GM12875 (cell line): ENCODE measurements at regions not wholly inside any gene's neighbourhood (a gene's known extent, or its start where the extent isn't known, plus 50 kb on each side); places are given as distances from the start of the nearest gene placed in this dataset.
A peak's percentile ranks its signal among the peaks of the same experiment; 100 is the strongest.

Source experiments
- H3K4me3 ChIP-seq: one replicate; pipeline ENCODE4 v1.5.1; 2011; ENCODE audit warnings: low read depth, low read length, control low read depth
- TF ChIP-seq, protein P1 (sequence below): IDR thresholded peaks from 2 replicates; pipeline ENCODE4 v1.5.1; 2011; ENCODE audit warnings: low read depth, mild to moderate bottlenecking, control low read depth, inconsistent platforms, low read length, moderate library complexity, borderline replicate concordance; ENCODE audit not compliant: insufficient read depth

DNA sequence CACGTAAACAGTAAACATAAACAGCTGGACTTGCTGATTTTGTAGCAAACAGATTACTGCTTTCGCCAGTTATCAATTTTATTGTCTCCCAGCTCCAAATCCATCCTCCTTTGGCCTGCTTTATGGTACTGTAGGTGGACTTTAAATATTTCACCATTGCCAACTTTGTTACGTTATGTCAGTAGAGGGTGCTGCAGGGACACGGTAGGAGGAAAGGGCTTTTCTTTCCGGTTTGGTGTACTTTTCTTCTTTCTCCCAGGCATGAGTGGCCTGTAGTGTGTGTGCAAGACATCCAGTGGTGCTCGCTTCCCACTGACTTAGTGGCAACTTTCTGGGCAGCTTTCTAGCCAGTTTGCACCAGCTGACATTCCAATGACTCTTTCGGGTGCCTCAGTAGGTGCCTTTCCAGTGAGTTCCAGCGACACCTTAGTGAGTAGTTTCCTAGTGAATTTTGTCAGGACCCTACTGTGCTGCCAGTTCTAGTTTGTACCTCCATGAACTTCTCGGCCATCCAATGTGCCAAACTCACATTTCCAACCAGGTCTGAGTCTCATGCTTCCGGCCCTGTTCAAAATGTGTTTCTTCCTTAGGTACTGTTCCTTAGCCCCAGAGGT lies 267.6 kb upstream of the TENM4 start:
- no peak overlapping the region for H3K4me3 ChIP-seq

DNA sequence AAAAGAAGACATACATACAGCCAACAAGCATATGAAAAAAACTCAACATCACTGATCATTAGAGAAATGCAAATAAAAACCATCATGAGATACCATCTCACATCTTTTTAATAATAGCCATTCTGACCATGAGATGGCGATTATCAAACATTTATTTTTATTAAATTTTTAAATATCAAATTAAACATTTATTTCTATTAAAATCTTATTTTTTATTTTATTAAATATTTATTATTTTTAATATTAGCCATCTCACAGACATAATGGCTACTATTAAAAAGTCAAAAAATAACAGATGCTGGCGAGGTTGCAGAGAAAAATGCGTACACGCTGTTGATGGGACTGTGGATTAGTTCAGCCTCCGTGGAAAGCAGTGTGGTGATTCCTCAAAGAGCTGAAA lies 264.8 kb upstream of the TENM4 start:
- TF ChIP-seq, protein P1, sequence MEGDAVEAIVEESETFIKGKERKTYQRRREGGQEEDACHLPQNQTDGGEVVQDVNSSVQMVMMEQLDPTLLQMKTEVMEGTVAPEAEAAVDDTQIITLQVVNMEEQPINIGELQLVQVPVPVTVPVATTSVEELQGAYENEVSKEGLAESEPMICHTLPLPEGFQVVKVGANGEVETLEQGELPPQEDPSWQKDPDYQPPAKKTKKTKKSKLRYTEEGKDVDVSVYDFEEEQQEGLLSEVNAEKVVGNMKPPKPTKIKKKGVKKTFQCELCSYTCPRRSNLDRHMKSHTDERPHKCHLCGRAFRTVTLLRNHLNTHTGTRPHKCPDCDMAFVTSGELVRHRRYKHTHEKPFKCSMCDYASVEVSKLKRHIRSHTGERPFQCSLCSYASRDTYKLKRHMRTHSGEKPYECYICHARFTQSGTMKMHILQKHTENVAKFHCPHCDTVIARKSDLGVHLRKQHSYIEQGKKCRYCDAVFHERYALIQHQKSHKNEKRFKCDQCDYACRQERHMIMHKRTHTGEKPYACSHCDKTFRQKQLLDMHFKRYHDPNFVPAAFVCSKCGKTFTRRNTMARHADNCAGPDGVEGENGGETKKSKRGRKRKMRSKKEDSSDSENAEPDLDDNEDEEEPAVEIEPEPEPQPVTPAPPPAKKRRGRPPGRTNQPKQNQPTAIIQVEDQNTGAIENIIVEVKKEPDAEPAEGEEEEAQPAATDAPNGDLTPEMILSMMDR, result no peak
- H3K4me3 ChIP-seq, result no peak overlapping the region

More for the DNA sequence above, 267.6 kb upstream of the TENM4 start:
- TF ChIP-seq, protein P1, result peak; percentile 47

DNA sequence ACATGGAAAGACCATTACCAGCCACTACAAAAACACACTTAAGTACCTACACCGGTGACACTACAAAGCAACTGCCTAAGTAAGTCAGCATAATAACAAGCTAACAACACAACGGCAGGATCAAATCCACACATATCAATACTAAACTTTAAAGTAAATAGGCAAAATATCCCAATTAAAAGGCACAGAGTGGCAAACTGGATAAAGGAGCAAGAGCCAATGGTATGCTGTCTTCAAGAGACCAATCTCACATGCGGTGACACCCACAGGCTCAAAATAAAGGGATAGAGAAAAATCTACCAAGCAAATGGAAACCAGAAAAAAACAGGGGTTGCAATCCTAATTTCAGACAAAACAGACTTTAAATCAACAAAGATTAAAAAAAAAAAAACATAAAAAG lies 261.5 kb upstream of the TENM4 start:
- TF ChIP-seq, protein P1, result no peak

DNA sequence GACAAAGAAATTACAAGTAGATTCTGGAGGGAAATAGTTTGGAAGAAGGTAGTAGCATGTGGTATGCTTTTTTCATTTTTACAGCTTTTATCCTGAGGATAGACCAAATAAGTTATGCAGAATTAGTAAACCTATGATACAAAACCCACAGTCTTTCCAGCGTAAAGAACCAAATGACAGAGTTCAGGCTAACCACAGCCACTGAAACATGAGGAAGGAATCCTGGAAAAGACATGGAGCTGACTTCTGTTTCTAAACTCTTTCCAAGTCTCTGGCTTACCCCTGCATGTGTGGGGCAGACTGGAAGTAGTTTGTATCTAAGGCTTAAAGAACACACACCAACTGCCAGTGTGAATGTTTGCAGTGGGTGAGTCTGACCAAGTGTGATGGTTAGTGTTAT lies 258.4 kb upstream of the TENM4 start:
- no peak overlapping the region for H3K4me3 ChIP-seq
- TF ChIP-seq, protein P1, result no peak

More for the DNA sequence above, 261.5 kb upstream of the TENM4 start:
- no peak overlapping the region for H3K4me3 ChIP-seq

DNA sequence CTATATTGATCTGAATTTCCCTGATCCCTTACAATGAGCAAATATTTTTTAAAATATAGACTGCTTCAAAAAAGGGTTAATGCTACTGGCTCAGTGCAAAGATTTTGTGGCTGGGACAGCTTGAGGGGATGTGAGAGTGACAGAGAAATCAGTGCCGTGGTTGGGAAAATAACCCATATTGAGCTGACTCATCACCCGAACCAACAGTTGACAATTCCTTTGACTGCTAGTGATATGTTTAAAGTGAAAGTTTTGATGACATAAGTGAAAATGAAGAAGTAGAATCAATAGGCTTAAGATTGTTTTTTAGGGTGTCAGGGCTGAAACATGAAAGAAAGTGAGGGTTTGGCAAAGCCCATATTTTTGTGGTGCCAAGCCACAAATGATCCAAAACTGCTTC lies 257.1 kb upstream of the TENM4 start:
- H3K4me3 ChIP-seq, result no peak overlapping the region
- TF ChIP-seq, protein P1, result no peak

DNA sequence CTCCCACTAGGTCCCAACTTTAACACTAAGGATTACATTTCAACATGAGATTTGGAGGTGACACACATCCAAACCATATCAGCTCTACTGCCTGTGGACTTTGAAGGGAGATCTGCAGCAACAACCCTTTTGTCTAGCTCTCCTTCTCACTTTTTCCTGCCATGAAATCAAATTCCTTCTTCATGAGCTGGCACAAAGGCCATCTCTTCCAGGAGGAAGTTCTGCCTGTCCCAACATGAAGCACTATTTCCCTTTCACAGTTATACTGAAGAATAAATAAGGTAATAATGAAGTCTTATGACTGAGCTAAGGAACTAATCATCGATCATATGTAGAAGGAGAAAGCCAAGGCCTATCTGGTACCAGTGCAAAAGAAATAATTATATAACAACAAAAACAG lies 253.5 kb upstream of the TENM4 start:
- no peak overlapping the region for H3K4me3 ChIP-seq
- TF ChIP-seq, protein P1, result no peak

DNA sequence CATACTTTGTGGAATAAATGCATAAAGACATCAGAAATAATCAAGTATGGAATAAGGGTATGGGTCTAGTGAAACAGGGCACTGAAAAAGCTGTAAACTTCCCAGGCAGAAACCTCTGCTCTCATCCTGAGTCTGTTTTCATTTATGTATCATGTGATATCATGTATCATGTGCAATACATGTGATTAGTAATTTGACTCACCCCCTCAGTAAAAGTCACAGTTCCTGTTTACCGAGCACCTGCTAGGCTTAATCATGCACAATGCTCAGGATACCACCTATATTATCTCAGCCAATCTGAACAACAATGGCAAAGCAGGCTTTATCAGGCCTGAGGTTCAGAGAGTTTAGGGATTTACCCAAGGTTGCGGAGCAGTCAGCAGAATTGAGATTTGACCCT lies 250.6 kb upstream of the TENM4 start:
- no peak overlapping the region for H3K4me3 ChIP-seq
- TF ChIP-seq, protein P1, result no peak
